GM18861 (cell line): ENCODE measurements at regions not wholly inside any gene's neighbourhood (a gene's known extent, or its start where the extent isn't known, plus 50 kb on each side); places are given as distances from the start of the nearest gene placed in this dataset.
"Not testable (repeated sequence)": the region's sequence is repeated elsewhere in the genome, so short reads cannot be mapped to it uniquely, and the experiment has no call there.

Experiments
- ATAC-seq: cut with Tn5 transposase; IDR thresholded peaks from one replicate; pipeline ENCODE4 v1.9.1; 2021; ENCODE audit not compliant: unreplicated experiment

DNA sequence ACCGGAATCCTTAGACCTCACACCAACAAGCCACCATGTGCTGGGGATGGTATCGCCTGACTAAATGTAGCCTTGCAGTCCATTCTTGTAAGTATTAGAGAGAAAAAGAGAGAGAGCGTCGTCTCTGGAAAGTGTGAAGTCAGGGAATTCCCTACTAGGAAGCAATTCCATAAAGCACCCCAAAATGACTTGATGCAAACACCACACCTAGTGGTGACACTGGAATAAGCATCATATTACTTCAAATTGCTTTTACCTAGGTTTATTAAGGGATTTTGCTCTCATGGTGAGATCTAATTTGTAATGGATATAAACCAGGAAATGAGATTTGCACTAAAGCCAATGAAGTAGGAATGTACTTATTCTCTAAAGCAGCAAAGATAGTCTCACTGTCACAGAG, 111.4 kb upstream of the METTL9 start:
- ATAC-seq = not testable (repeated sequence)

DNA sequence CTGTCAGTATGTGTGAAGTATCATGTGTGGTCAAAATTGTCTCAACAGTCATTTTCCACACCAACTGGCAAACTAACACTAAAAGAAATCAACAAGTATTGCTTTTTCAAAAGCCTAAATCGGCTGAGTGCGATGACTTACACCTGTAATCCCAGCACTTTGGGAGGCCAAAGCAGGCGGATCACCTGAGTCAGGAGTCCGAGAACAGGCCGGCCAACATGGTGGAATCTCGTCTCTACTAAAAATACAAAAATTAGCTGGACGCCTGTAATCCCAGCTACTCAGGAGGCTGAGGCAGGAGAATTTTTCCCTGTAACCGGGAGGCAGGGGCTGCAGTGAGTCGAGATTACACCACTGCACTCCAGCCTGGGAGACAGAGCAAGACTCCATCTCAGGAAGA, 100.3 kb upstream of the METTL9 start:
- ATAC-seq = not testable (repeated sequence)

DNA sequence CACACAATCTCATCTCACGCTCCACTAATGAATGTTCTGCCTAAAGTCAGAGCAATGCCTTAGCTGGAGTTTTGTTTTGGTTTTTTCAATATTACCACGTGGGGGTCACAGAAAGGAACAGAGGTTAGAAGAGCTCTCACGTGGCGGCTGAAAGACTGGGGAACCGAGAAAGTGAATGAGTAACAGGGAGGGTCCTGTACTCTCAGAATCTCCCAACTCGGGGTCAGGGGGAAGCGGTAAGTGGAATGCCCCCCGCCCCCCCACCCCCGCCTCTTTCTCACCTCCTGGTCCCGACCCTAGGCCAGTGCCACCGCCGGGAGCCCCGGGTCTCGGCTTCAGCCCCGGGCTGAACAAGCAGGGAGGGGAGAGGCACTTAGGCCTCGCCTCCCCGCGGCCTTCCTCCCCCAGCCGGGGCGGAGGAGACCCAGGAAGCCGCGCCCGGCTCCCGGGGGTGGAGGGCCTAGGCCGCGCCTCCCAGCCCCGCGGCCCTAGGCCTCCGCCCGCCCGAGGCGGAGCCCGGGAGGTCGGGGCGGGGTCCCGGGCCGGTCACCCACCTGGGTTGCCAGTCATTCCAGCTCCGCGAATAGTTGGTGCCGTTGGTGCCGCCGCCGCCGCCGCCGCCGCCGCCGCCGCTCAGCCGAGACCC, 98.0 kb upstream of the METTL9 start:
- ATAC-seq = peak; percentile 20

DNA sequence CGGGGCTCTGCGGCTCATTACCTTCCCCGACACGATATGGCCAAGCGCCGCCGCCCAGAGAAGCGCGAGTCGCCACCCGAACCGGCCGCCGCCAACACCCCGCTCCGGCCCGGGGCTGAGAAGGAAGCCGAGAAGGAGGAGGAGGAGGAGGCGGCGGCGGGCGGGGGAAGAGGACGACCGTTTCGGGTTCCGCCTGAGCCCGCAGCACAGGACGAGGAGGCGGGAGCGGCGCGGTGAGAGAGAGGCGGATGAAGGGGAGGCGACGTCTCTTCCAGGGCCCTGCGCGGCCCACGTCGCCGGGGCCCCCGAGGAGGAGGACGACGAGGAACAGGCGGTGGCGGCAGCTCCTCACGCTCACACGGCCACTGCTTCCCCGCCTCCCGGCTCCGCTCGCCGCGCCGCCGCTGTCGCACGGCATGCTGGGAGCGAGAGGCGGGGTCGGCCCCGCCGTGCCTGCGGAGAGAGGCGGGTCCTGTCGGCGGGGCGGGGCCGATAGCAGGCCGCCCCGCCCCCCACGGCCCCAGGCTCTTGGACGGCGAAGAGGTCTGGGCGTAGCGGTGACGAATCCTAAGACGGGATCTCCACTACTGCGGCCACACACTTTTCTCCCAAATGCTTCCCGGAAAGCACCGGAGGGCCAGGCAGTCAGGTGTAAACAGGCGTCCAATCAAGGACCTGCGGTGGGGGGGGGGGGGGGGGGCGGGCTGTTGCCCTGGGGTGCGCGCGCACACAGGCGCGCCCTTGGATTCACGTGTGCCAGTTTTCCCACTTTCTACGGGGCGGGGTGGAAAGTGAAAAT, 97.3 kb upstream of the METTL9 start:
- peak; percentile 68 for ATAC-seq

- not testable (repeated sequence) for ATAC-seq
Measured at GRCh38 chr16:21503574-21503920, 95.8 kb upstream of the METTL9 start.

DNA sequence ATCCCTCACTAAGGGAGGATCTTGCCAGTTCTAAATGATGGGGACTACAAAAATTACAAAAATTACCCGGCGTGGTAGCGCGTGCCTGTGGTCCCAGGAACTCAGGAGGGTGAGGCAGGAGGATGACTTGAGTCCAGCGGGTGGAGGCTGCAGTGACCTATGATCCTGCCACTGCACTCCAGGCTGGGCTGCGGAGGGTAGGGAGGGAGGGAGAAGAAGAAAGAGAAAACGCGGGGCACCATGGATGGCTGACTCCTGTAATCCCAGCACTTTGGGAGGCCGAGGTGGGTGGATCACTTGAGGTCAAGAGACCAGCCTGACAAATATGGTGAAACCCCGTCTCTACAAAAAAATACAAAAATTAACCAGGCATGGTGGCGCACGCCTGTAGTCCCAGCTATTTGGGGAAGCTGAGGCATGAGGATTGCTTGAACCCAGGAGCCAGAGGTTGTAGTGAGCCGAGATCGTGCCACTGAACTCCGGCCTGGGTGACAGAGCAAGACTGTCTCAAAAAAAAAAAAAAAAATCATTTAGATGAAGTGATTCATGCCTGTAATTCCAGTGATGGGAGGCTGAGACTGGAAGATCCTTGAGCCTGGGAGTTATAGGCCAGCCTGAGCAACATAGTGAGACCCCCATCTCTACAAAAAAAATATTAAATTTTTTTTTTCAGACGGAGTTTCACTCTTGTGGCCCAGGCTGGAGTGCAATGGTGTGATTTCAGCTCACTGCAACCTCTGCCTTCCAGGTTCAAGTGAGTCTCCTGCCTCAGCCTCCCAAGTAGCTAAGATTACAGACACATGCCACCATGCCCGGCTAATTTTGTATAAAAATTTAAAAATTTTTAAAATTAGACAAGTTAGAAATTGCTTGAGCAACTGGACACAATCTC, 95.2 kb upstream of the METTL9 start:
- not testable (repeated sequence) for ATAC-seq

DNA sequence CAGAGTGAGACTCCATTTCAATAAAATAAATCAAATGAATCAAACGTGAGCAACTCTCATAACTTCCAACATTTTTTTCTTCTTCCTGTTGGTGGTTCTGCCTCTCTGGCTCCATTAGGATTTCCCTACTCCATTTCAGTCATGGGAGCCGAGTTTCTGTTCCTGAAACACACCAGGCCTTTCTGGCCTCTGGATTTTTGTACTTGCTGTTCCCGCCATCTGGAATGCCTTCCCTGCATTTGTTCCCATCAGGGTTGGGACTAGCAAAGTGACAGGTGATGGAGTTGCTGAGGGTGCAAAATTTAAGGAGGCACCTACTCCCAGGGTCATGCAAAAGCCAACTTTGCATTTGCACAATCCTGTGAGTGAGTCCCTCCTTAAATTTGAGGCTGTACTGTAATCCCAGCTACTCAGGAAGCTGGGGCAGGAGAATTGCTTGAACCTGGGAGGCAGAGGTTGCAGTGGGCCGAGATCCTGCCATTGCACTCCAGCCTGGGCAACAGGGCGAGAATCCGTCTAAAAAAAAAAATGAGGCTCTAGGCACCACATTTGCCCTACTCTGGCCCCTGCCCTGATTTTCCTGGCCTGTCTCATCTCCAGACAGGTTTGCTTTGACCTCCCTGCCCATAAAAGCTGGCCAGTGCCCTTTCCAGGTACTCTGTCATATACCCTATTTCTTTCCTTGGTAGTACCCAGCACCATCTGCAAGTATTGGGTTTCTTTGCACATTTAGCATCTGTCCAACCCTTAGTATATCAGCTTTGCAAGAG, 93.4 kb upstream of the METTL9 start:
- not testable (repeated sequence) for ATAC-seq

DNA sequence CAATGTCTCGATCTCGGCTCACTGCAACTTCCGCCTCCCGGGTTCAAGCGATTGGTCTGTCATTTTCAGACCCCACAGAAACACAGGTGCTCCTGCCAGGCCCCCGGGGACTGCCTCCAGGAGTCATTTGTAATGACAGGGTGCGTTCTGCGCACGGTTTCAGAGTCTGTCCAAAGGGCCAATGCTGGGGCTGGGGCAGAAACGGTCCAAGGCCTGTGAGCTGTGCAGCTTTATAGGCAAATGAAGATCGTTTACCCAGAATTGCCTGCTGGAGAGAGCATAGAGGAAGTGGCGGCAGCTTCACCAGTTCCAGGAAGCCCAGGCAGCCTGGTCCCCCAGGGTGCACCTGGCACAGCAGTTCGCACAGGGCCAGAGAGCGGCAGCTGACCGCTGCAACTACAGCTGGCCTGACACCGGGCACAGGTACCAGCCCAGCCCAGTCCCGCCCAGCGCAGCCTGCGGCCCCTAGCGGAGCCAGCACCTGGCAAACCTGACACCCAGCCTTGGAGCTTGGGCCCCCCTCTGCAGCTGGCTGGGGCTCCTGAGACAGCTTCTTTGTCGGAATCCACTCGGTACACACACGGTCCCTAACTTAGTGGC, 92.4 kb upstream of the METTL9 start:
- peak; percentile 55 for ATAC-seq

DNA sequence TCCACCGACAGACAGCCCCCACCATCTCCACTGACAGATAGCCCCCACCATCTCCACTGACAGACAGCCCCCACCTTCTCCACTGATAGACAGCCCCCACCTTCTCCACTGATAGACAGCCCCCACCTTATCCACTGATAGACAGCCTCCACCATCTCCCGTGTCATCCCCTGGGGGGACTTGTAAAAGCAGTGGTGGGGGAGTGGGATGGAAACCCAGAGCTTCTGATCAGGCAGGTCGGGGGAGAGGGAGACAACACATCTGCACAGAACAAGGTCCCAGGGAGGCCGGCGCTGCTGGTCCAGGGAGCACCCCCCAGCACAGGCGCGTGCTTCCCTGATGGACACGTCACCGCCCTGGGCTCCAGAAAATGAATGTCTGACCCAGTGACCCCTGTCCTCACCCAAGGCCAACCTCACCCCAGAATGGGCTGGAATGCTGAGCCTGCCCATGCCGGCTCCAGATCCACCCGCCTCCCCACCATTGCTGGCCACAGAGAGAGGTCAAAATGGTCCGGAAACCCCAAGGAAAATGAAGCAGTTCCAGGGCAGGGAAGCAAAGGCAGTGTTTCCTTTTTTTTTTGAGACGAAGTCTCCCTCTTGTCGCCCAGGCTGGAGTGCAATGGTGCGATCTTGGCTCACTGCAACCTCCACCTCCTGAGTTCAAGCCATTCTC, 91.6 kb upstream of the METTL9 start:
- ATAC-seq = not testable (repeated sequence)

GRCh38 chr16:21508661-21509436, 90.5 kb upstream of the METTL9 start:
- not testable (repeated sequence) for ATAC-seq

DNA sequence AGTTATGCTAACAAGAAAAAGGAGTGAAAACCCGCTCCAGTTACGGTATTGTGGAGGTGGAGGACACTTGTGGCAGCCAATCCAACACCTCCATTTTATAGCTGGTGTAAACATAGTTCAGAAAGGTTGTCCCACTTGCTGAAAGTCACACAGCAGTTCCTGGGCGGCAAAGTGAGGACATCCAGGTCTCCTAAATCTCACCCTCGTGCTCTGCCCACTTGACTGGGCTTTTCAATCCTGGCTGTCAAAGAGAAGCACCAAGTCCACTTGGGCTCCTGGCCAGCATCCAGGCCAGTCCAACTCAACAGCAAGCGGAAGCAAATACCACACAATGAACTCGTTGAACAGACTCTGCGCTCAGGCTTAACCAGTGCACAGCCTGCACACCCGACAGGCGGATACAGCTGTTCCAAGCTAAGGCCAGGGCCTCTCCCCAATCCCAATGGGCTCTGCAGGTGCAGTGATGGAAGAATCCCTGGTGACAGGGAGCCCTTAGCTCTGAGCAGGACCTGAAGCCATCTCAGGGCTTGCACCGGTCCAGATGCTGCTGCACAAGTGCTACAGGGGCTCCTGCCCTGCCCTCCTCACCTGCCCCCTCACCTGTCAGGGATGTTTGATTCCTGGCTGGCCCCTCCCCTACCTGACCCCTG, 89.8 kb upstream of the METTL9 start:
- ATAC-seq = not testable (repeated sequence)

- not testable (repeated sequence) for ATAC-seq
Measured at GRCh38 chr16:21510869-21511255, 88.5 kb upstream of the METTL9 start.

GRCh38 chr16:21511315-21512210, 87.8 kb upstream of the METTL9 start:
- not testable (repeated sequence) for ATAC-seq

DNA sequence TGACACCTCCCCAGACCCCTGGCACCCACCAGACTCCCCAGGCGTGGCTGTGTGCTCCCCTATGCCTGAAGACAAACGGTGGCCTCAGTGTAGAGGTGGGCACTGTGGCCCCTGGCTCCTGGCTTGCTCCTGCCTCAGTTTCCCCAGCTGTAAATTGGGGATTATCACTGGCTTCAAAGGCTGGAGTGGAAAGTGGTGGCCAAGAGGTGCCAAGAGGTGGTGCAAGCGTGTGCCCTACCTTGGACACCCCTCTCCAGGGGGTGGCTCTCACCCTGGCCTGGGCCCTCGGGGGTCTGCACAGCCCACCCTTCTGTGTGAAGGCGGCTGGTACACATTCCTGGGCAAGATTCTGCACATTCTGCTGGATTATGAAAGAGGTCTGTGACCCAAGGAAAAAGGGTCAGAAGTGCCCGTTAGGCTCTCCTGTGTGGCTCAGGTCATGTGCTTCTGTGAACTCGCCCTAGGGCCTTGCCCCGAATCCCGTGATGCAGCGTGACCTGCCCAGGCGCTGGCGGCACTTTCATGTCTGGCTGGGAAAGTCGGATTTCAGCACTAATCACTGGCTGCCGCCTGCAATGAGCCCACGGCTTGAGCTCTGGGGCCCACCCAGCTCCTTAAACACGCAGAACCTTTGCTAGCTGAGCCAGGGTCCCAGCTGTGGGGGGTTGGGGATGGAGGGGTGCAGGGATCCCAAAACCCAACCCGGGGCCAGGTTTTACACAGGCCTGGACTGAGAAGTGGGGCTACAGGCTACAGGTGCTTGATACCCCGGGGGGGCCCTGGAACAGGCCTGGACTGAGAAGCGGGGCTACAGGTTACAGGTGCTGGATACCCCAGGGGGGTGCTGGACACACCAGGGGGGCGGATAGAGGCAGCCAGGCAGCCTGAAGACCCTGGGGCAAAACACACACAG, 86.8 kb upstream of the METTL9 start:
- not testable (repeated sequence) for ATAC-seq

- not testable (repeated sequence) for ATAC-seq
Measured at GRCh38 chr16:21513337-21513741, 86.0 kb upstream of the METTL9 start.

DNA sequence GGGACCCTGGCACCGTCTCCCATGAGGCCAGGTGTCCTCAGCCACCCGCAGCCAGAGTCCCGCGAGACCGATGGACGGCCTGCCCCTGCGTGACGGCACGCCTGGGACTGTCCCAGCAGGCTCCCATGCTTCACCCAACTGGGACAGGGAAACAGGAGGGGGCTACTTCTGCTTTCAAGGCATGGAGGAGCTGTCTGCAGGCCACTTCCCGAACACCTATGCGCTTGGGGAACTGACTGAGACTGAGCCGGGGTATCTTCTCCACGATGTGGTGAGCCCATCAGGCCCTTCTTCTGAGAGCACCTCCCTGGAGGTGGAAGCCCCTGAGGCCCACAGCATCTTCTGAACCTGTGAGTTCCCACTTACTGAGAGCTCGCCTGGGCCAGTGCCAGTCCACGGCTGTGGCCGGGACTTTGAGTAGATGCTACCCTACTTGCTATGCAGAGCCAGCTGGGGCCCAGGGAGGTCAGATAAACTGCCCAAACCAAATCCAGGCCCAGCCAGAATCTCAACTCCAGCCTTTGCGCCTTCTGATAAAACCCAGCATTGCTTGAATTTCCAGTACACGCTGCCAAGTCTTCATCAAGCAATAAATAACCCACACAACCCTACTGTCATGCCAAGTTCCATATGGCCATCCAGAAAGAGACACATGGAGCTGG, 85.4 kb upstream of the METTL9 start:
- not testable (repeated sequence) for ATAC-seq
